ENCODE measurements at regions not wholly inside any gene's neighbourhood (a gene's known extent, or its start where the extent isn't known, plus 50 kb on each side); places are given as distances from the start of the nearest gene placed in this dataset.

GRCh38 chr11:79667380-79667779, 226.6 kb upstream of the TENM4 start:
- H4K20me1 ChIP-seq (ENCODE audit: control insufficient read depth, insufficient read depth) = no peaks in the 10 kb centered on the region
- DNase-seq (ENCODE audit: low read depth, low spot score) (no peak), FAIRE-seq (no peak), ATAC-seq (no peak)
- H3K4me3 ChIP-seq = no peak overlapping the region
- no peak for TF ChIP-seq MAX (IDR thresholded peaks at IDR 0.05; ENCODE audit: low read depth, low read length)
- no peak for TF ChIP-seq SMC3 (IDR thresholded peaks at IDR 0.05; ENCODE audit: borderline replicate concordance, low read length)
- TF ChIP-seq KLF5 (IDR thresholded peaks at IDR 0.05; ENCODE audit: partially characterized antibody) = no peak
- TF ChIP-seq CUX1 (IDR thresholded peaks at IDR 0.05; ENCODE audit: insufficient replicate concordance, low read depth, low read length) = no peak
- no peak for TF ChIP-seq RAD51 (IDR thresholded peaks at IDR 0.05)
- TF ChIP-seq CREM (IDR thresholded peaks at IDR 0.05; ENCODE audit: low read depth) = no peak
- intact Hi-C loops (cut with micrococcal nuclease; ENCODE audit: unreplicated experiment) = no loop called here
- ChIA-PET SMC1A (ENCODE audit: uncharacterized antibody, unreplicated experiment) (no interaction called here), POLR2A (no interaction called here), CTCF (no interaction called here), RAD21 (ENCODE audit: unreplicated experiment) (no interaction called here)
- no peak overlapping the region for H3K4me2 ChIP-seq (ENCODE audit: control insufficient read depth, insufficient read depth)
- no peak overlapping the region for H3K9ac ChIP-seq (ENCODE audit: control insufficient read depth, insufficient read depth, low read length)
- in situ Hi-C loops (cut with MboI) = no loop called here
- H3K9me3 ChIP-seq (replicated peaks; ENCODE audit: control insufficient read depth, insufficient read depth, low read length) = no peaks in the 10 kb centered on the region
- H3K79me2 ChIP-seq (ENCODE audit: control insufficient read depth, insufficient read depth, low read length) = no peaks in the 10 kb centered on the region
- WGBS (ENCODE audit: insufficient coverage, insufficient replicate concordance, low lambda C conversion rate, missing lambda C conversion rate) = 28% methylated on average over 4 of the region's 4 CpGs
- no peak overlapping the region for H3K27ac ChIP-seq (ENCODE audit: control insufficient read depth, insufficient read depth)
- no peaks in the 10 kb centered on the region for H3K36me3 ChIP-seq (ENCODE audit: control insufficient read depth in 2 of 2, insufficient read depth in 2 of 2, low read length in 1 of 2)
- H3K27me3 ChIP-seq (replicated peaks in 1 of 2; ENCODE audit: control insufficient read depth in 2 of 2, insufficient read depth in 2 of 2, low read length in 1 of 2) = no peaks in the 10 kb centered on the region; a peak in 1 of 4 replicates
- BruUV-seq (replicated peaks) = no TSS peak
- H2AFZ ChIP-seq (ENCODE audit: control insufficient read depth, low read depth, low read length) = no peak overlapping the region
- H3K4me1 ChIP-seq (ENCODE audit: control insufficient read depth, insufficient read depth, low read length) = no peaks in the 10 kb centered on the region
